ENCODE measurements at regions not wholly inside any gene's neighbourhood (a gene's known extent, or its start where the extent isn't known, plus 50 kb on each side); places are given as distances from the start of the nearest gene placed in this dataset.
A peak's percentile ranks its signal among the peaks of the same experiment; 100 is the strongest.

- TF ChIP-seq EZH2phosphoT487 (IDR thresholded peaks at IDR 0.05; ENCODE audit: unreplicated experiment) (no peak), POLR2AphosphoS5 (IDR thresholded peaks at IDR 0.05; ENCODE audit: low read depth) (no peak), NANOG (IDR thresholded peaks at IDR 0.05; ENCODE audit: borderline replicate concordance) (no peak), ZNF114 (CRISPR knock-in tag; IDR thresholded peaks at IDR 0.05) (no peak), EZH2 (IDR thresholded peaks at IDR 0.05; ENCODE audit: low read depth, unreplicated experiment) (no peak), ZNF462 (CRISPR knock-in tag; IDR thresholded peaks at IDR 0.05) (0 out of 2 replicates have a peak, but pooled peaks have one; percentile 29), CTCF (conservative IDR thresholded peaks at IDR 0.05; ENCODE audit: low read depth in 2 of 2) (peak; percentile 16 to 56; a peak in 2 of 4 replicates), REST (IDR thresholded peaks at IDR 0.05; ENCODE audit: unreplicated experiment) (no peak), ZNF331 (CRISPR knock-in tag; IDR thresholded peaks at IDR 0.05; ENCODE audit: low read depth) (no peak), STAT1 (IDR thresholded peaks at IDR 0.05; ENCODE audit: unreplicated experiment) (no peak)
- H3K36me3 ChIP-seq (ENCODE audit: insufficient read depth), result no peaks in the 10 kb centered on the region
- H3K4me1 Mint-ChIP-seq, result peaks cover 6% of the 10 kb centered on the region; the same call in 1 of the 3 replicates
- H3K4me1 ChIP-seq (ENCODE audit: insufficient read depth), result no peaks in the 10 kb centered on the region
- H3K36me3 Mint-ChIP-seq (ENCODE audit: low read depth), result no peaks in the 10 kb centered on the region
- H3K27ac Mint-ChIP-seq, result no peak overlapping the region
- H3K9me2 ChIP-seq (ENCODE audit: insufficient read depth), result 0 out of 2 replicates have a peak, but pooled peaks cover 7% of the 10 kb centered on the region
- no peaks in the 10 kb centered on the region for H3K27me3 Mint-ChIP-seq (ENCODE audit: insufficient read depth, low read depth, poor library complexity)
- H3K27me3 ChIP-seq (ENCODE audit: insufficient read depth), result no peaks in the 10 kb centered on the region
- H2AFZ ChIP-seq, result peak overlapping the region; percentile 80; the same call in 1 of the 2 replicates
- H4K20me1 ChIP-seq (replicated peaks; ENCODE audit: insufficient read depth), result no peaks in the 10 kb centered on the region
- DNase-seq (ENCODE audit: low spot score) (peak; percentile 40), ATAC-seq (peak; percentile 91)
- no peak overlapping the region for H3K4me3 ChIP-seq
- H3K79me2 ChIP-seq (replicated peaks; ENCODE audit: insufficient read depth), result no peaks in the 10 kb centered on the region
- H3F3A ChIP-seq (replicated peaks; ENCODE audit: low read depth), result no peaks in the 10 kb centered on the region
- no peak overlapping the region for H3K4me3 Mint-ChIP-seq
- H3K27ac ChIP-seq (ENCODE audit: low read depth), result no peak overlapping the region
- H3K9me3 Mint-ChIP-seq, result no peaks in the 10 kb centered on the region
- no peak overlapping the region for H3K4me2 ChIP-seq
Observed at GRCh38 chr11:93903989-93904388, 53.6 kb upstream of the VSTM5 start.
